22Rv1 (cell line): ENCODE measurements at regions not wholly inside any gene's neighbourhood (a gene's known extent, or its start where the extent isn't known, plus 50 kb on each side); places are given as distances from the start of the nearest gene placed in this dataset.

ENCODE experiments used
- CTCF ChIP-seq: fragments of 450-650 bp; IDR thresholded peaks from 2 replicates; pipeline ENCODE4 v1.5.1; 2017; ENCODE audit warnings: mild to moderate bottlenecking
- ZFX ChIP-seq: fragments of 450-650 bp; IDR thresholded peaks from 2 replicates; pipeline ENCODE4 v1.6.1; 2017; ENCODE audit warnings: antibody characterized with exemption, borderline replicate concordance

DNA sequence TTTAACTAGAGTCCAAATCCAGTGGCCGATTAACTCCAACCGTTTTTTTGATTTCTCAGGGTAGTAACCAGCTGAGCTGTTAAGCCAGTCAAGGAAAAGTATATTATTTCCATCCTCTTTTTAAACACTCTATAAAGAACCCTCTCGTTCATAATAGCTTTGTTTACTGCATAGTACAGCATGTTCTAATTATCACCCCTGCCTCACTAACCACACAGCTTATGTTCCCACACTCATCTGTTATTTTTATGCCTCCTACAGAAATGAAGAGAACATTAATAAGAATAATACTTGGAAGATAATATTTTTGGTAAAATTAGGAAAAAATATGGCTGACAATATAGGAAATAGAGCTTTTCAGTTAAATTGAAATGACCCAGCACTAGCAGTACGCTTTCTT, 2132.8 kb upstream of the CELF4 start:
- TF ChIP-seq CTCF (no peak), ZFX (no peak)
